GM23338 (cell line): ENCODE measurements at regions not wholly inside any gene's neighbourhood (a gene's known extent, or its start where the extent isn't known, plus 50 kb on each side); places are given as distances from the start of the nearest gene placed in this dataset.

ENCODE experiments used
- ATAC-seq: fragments of 200-7000 bp; cut with Tn5 transposase; 3 replicates; pipeline ENCODE4 v1.9.1; 2020
- DNase-seq: peaks from one replicate; pipeline ENCODE4 v3.0.0-alpha.2; 2015; ENCODE audit warnings: low spot score
- H2AFZ ChIP-seq: fragments of 200-600 bp; sonication (generic); 2 replicates; pipeline ENCODE4 v1.8.0; 2016; ENCODE audit warnings: antibody characterized with exemption, mild to moderate bottlenecking, moderate library complexity
- H3F3A ChIP-seq: fragments of 200-600 bp; sonication (generic); replicated peaks from 2 replicates; pipeline ENCODE4 v1.8.0; 2017; ENCODE audit warnings: antibody characterized with exemption, mixed run types, low read depth
- H3K27ac ChIP-seq: fragments of 200-600 bp; sonication (generic); 2 replicates; pipeline ENCODE4 v1.6.1; 2016; ENCODE audit warnings: low read depth
- H3K27me3 ChIP-seq: fragments of 200-600 bp; sonication (generic); 2 replicates; pipeline ENCODE4 v1.8.0; 2016; ENCODE audit warnings: mild to moderate bottlenecking, mixed run types, moderate library complexity; ENCODE audit not compliant: insufficient read depth
- H3K36me3 ChIP-seq: fragments of 200-600 bp; sonication (generic); 2 replicates; pipeline ENCODE4 v1.8.0; 2016; ENCODE audit warnings: mild to moderate bottlenecking; ENCODE audit not compliant: insufficient read depth
- H3K4me1 ChIP-seq: fragments of 200-600 bp; sonication (generic); 2 replicates; pipeline ENCODE4 v1.8.0; 2016; ENCODE audit warnings: mild to moderate bottlenecking, moderate library complexity; ENCODE audit not compliant: insufficient read depth
- H3K4me2 ChIP-seq: fragments of 200-600 bp; sonication (generic); 2 replicates; pipeline ENCODE4 v1.7.1; 2017; ENCODE audit warnings: mixed run types
- H3K4me3 ChIP-seq: fragments of 200-600 bp; sonication (generic); 2 replicates; pipeline ENCODE4 v1.6.1; 2016; ENCODE audit warnings: mixed run types
- H3K79me2 ChIP-seq: fragments of 200-600 bp; sonication (generic); replicated peaks from 2 replicates; pipeline ENCODE4 v1.8.0; 2017; ENCODE audit warnings: mild to moderate bottlenecking; ENCODE audit not compliant: insufficient read depth
- H3K9me2 ChIP-seq: fragments of 200-600 bp; sonication (generic); 2 replicates; pipeline ENCODE4 v1.8.0; 2017; ENCODE audit not compliant: insufficient read depth
- H4K20me1 ChIP-seq: fragments of 200-600 bp; sonication (generic); replicated peaks from 2 replicates; pipeline ENCODE4 v1.8.0; 2017; ENCODE audit warnings: mild to moderate bottlenecking; ENCODE audit not compliant: insufficient read depth
- H3K27ac Mint-ChIP-seq: 2 replicates; pipeline ENCODE4 v1.8.0; 2020; ENCODE audit warnings: inconsistent platforms, mild to moderate bottlenecking, moderate library complexity, mixed read lengths
- H3K27me3 Mint-ChIP-seq: 3 replicates; pipeline ENCODE4 v1.8.0; 2022; ENCODE audit warnings: low read depth, mild to moderate bottlenecking, moderate library complexity, mixed read lengths, inconsistent platforms; ENCODE audit not compliant: insufficient read depth, poor library complexity
- H3K36me3 Mint-ChIP-seq: 3 replicates; pipeline ENCODE4 v1.8.0; 2021; ENCODE audit warnings: low read depth, mild to moderate bottlenecking, inconsistent platforms, moderate library complexity, mixed read lengths
- H3K4me1 Mint-ChIP-seq: 3 replicates; pipeline ENCODE4 v1.8.0; 2020; ENCODE audit warnings: mild to moderate bottlenecking, inconsistent platforms, mixed read lengths
- H3K4me3 Mint-ChIP-seq: 3 replicates; pipeline ENCODE4 v1.8.0; 2021; ENCODE audit warnings: moderate library complexity, mild to moderate bottlenecking, inconsistent platforms, mixed read lengths
- H3K9me3 Mint-ChIP-seq: 3 replicates; pipeline ENCODE4 v1.8.0; 2020; ENCODE audit warnings: moderate library complexity, mild to moderate bottlenecking, inconsistent platforms, mixed read lengths
- CREB1 ChIP-seq: fragments of 250-450 bp; sonication (Bioruptor Pico); IDR thresholded peaks from 2 replicates; pipeline ENCODE4 v1.5.0; 2020; ENCODE audit warnings: low read depth, mild to moderate bottlenecking, moderate library complexity
- CTCF ChIP-seq, 2 experiments: fragments of 200-600 bp in 1 of 2; sonication (generic) in 1 of 2; conservative IDR thresholded peaks; 2 replicates each; pipeline versions ENCODE4 v1.5.1 to v1.6.1; 2016 to 2017; ENCODE audit warnings: antibody characterized with exemption in 2 of 2, low read depth in 2 of 2, mild to moderate bottlenecking in 2 of 2, moderate library complexity in 1 of 2
- ETS1 ChIP-seq: IDR thresholded peaks from 2 replicates; pipeline ENCODE4 v1.6.1; 2016; ENCODE audit warnings: antibody characterized with exemption
- EZH2 ChIP-seq: fragments of 200-600 bp; sonication (generic); IDR thresholded peaks from one replicate; pipeline ENCODE4 v1.8.0; 2017; ENCODE audit warnings: antibody characterized with exemption, mild to moderate bottlenecking, low read depth; ENCODE audit not compliant: unreplicated experiment
- EZH2phosphoT487 ChIP-seq: fragments of 200-600 bp; sonication (generic); IDR thresholded peaks from one replicate; pipeline ENCODE4 v1.8.1; 2018; ENCODE audit warnings: antibody characterized with exemption; ENCODE audit not compliant: unreplicated experiment
- JUNB ChIP-seq: IDR thresholded peaks from one replicate; pipeline ENCODE4 v1.6.1; 2016; ENCODE audit warnings: antibody characterized with exemption; ENCODE audit not compliant: unreplicated experiment
- POLR2AphosphoS5 ChIP-seq: IDR thresholded peaks from 2 replicates; pipeline ENCODE4 v1.6.1; 2016; ENCODE audit warnings: antibody characterized with exemption, low read depth
- REST ChIP-seq: IDR thresholded peaks from one replicate; pipeline ENCODE4 v1.6.1; 2018; ENCODE audit warnings: antibody characterized with exemption; ENCODE audit not compliant: unreplicated experiment
- STAT1 ChIP-seq: IDR thresholded peaks from one replicate; pipeline ENCODE4 v1.6.1; 2016; ENCODE audit warnings: antibody characterized with exemption; ENCODE audit not compliant: unreplicated experiment
- ZNF114 ChIP-seq: fragments of 250-450 bp; sonication (Bioruptor Pico); IDR thresholded peaks from 2 replicates; pipeline ENCODE4 v1.5.0; 2020; ENCODE audit warnings: mild to moderate bottlenecking, moderate library complexity

DNA sequence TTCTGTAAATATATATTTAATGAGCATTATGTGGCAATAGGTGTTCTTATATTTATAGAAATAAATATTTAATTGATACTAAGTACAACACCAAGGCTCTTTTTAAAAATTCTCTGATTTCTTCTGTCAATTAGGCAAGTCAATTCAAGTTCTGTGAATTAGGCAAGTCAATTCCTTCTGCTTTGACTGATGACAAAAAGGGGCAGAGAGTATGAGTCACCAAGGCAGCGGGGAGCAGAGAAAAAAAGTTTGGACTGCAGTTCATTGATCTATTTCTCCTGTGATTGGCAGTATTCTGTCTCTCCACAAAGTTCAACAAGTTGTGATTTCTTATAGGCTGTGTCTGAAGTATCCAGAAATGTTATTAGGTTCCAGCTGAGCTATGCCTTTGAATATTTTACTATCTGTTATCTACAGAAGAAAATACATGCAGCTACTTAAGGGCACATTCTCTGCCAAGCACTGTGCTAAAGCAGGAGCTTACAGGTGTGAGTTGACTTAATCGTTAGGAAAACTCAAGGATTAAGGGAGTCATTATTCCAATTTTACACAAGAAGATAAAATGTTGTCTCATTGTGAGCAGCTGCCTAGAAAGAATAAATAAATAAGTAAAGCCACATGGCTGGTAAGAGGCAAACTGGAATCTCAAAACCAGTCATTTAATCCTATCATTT, 206.4 kb upstream of the ALG10B start (continued):
- TF ChIP-seq REST (no peak), ZNF114 (no peak), EZH2phosphoT487 (no peak), CTCF (conservative IDR thresholded peaks at IDR 0.05; ENCODE audit: low read depth in 2 of 2) (no peak), POLR2AphosphoS5 (no peak), JUNB (no peak)

DNA sequence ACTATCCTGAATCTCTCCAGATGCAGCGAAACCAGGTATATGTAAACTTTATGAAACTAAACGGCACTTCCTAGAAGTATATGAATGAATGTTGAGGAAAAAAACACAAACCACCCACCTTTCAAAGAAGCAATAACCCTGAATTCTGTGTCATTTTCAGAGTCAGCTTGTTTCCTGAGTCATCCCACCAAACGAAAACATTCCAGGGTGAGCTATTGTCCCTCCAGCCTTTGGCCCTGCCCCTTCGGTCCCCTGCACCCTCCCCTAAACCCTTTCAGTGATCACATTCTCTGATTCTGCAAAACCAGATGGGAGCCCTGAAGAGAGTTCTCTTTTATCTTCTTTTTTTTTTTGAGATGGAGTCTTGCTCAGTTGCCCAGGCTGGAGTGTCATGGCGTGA, 202.6 kb upstream of the ALG10B start:
- no peak overlapping the region for H2AFZ ChIP-seq
- ATAC-seq = no peak
- peaks cover 94% of the 10 kb centered on the region for H3K9me3 Mint-ChIP-seq
- TF ChIP-seq CTCF (conservative IDR thresholded peaks at IDR 0.05; ENCODE audit: low read depth in 2 of 2) (no peak), CREB1 (CRISPR knock-in tag) (no peak), EZH2 (no peak), REST (no peak), ETS1 (no peak), STAT1 (no peak), JUNB (no peak), POLR2AphosphoS5 (no peak)

More for the DNA sequence above, 202.6 kb upstream of the ALG10B start:
- Mint-ChIP-seq H3K4me3 (no peak overlapping the region), H3K4me1 (no peaks in the 10 kb centered on the region), H3K27ac (no peak overlapping the region), H3K36me3 (peaks cover 54% of the 10 kb centered on the region), H3K27me3 (peaks cover 3% of the 10 kb centered on the region)
- DNase-seq = no peak
- H3K4me1 ChIP-seq = no peaks in the 10 kb centered on the region
- no peak overlapping the region for H3K27ac ChIP-seq
- H4K20me1 ChIP-seq = no peaks in the 10 kb centered on the region
- no peaks in the 10 kb centered on the region for H3K27me3 ChIP-seq
- H3F3A ChIP-seq = no peaks in the 10 kb centered on the region
- no peak overlapping the region for H3K4me3 ChIP-seq
- H3K4me2 ChIP-seq = no peak overlapping the region
- no peaks in the 10 kb centered on the region; the same call in 1 of the 2 replicates for H3K36me3 ChIP-seq
- no peaks in the 10 kb centered on the region for H3K79me2 ChIP-seq
- no peaks in the 10 kb centered on the region for H3K9me2 ChIP-seq
